ENCODE measurements at regions not wholly inside any gene's neighbourhood (a gene's known extent, or its start where the extent isn't known, plus 50 kb on each side); places are given as distances from the start of the nearest gene placed in this dataset.

DNA sequence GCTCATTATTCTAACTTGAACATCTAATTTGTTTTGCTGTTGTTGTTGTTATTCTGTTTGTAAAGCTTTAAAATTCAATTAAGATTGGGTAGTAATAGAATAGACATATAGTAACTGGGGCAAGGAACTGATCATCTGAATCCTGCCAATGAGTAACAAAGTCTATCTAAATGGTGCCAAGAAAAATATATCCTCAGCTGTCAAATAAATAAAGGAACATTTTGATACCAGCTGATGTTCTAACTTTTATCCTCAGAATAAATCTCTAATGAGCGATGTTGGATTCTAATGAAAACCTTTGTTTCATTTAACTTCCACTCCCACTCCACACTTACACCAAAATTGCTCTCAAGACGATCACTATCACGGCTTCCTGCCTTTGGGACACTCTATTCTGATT lies 210.9 kb downstream of the TINAG start:
- H3K4me1 ChIP-seq (ENCODE audit: insufficient read depth, low read length) = no peaks in the 10 kb centered on the region
- DNase-seq (no peak), ATAC-seq (ENCODE audit: insufficient read depth, low read depth) (no peak)
- no peak for TF ChIP-seq EZH2 (IDR thresholded peaks at IDR 0.05; ENCODE audit: borderline replicate concordance, low read depth, low read length, severe bottlenecking)
- TF ChIP-seq, protein P1, sequence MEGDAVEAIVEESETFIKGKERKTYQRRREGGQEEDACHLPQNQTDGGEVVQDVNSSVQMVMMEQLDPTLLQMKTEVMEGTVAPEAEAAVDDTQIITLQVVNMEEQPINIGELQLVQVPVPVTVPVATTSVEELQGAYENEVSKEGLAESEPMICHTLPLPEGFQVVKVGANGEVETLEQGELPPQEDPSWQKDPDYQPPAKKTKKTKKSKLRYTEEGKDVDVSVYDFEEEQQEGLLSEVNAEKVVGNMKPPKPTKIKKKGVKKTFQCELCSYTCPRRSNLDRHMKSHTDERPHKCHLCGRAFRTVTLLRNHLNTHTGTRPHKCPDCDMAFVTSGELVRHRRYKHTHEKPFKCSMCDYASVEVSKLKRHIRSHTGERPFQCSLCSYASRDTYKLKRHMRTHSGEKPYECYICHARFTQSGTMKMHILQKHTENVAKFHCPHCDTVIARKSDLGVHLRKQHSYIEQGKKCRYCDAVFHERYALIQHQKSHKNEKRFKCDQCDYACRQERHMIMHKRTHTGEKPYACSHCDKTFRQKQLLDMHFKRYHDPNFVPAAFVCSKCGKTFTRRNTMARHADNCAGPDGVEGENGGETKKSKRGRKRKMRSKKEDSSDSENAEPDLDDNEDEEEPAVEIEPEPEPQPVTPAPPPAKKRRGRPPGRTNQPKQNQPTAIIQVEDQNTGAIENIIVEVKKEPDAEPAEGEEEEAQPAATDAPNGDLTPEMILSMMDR (IDR thresholded peaks at IDR 0.05; ENCODE audit: borderline replicate concordance, extremely low read depth, low read length, poor library complexity, severe bottlenecking) = no peak
- no peaks in the 10 kb centered on the region for H3K27me3 ChIP-seq (ENCODE audit: insufficient read depth, low read length, poor library complexity)
- H3K36me3 ChIP-seq (ENCODE audit: insufficient read depth, low read length) = no peaks in the 10 kb centered on the region
- H2AFZ ChIP-seq (ENCODE audit: low read depth, low read length) = no peak overlapping the region
- no peaks in the 10 kb centered on the region for H3K9me3 ChIP-seq (ENCODE audit: insufficient read depth, low read length, severe bottlenecking)
- H3K4me2 ChIP-seq (ENCODE audit: insufficient read depth, low read length) = no peak overlapping the region
- H3K79me2 ChIP-seq (ENCODE audit: insufficient read depth, low read length) = no peaks in the 10 kb centered on the region
- H4K20me1 ChIP-seq (ENCODE audit: insufficient read depth, low read length) = no peaks in the 10 kb centered on the region
- no peak overlapping the region for H3K27ac ChIP-seq (ENCODE audit: low read length)
- no peak overlapping the region for H3K9ac ChIP-seq (ENCODE audit: low read depth, low read length)
- no peak overlapping the region for H3K4me3 ChIP-seq (ENCODE audit: low read depth in 1 of 2, low read length in 2 of 2)

DNA sequence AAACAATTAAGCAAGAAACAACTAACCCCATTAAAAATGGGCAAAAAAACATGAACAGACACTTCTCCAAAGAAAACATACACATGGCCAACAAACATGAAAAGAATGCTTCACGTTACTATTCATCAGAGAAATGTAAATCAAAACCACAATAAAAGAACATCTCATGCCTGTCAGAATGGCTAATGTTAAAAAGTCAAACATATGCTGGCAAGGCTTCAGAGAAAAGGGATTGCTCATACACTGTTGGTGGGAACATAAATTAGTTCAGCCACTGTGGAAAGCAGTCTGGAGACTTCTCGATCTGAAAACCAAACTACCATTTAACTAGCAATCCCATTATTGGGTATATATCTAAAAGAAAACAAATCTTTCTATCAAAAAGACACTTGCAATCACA lies 217.5 kb downstream of the TINAG start:
- no peak for DNase-seq
- Histone ChIP-seq H3K79me2 (ENCODE audit: insufficient read depth, low read length) (no peaks in the 10 kb centered on the region), H4K20me1 (ENCODE audit: insufficient read depth, low read length) (no peaks in the 10 kb centered on the region), H2AFZ (ENCODE audit: low read depth, low read length) (no peak overlapping the region), H3K9me3 (ENCODE audit: insufficient read depth, low read length, severe bottlenecking) (no peaks in the 10 kb centered on the region), H3K9ac (ENCODE audit: low read depth, low read length) (no peak overlapping the region), H3K4me1 (ENCODE audit: insufficient read depth, low read length) (no peaks in the 10 kb centered on the region), H3K4me3 (ENCODE audit: low read depth in 1 of 2, low read length in 2 of 2) (no peak overlapping the region), H3K27me3 (ENCODE audit: insufficient read depth, low read length, poor library complexity) (no peaks in the 10 kb centered on the region), H3K36me3 (ENCODE audit: insufficient read depth, low read length) (no peaks in the 10 kb centered on the region), H3K27ac (ENCODE audit: low read length) (no peak overlapping the region), H3K4me2 (ENCODE audit: insufficient read depth, low read length) (no peak overlapping the region)
- no peak for ATAC-seq (ENCODE audit: insufficient read depth, low read depth)
- TF ChIP-seq, protein P1 (IDR thresholded peaks at IDR 0.05; ENCODE audit: borderline replicate concordance, extremely low read depth, low read length, poor library complexity, severe bottlenecking) = no peak

DNA sequence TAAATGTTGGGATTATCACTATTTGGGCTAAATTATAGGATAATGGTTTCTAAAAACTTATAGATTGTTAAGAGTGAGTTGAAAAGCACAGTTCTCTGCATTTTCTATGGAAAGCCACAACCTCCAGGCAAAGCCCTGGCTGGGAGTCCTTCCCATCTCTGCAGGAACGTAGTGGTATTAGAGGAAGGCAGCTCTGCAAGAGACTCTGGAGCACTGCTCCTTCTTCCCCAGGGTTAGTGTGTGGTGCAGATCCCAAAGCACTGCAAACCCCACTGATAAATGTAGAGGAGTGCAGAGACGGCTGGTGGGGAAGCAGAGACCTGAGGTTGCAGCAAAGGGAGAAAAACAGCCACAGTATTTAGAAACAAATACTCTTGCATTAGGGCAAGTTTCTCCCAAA lies 225.3 kb downstream of the TINAG start:
- no peak for TF ChIP-seq EZH2 (IDR thresholded peaks at IDR 0.05; ENCODE audit: borderline replicate concordance, low read depth, low read length, severe bottlenecking)
- TF ChIP-seq, protein P1 (IDR thresholded peaks at IDR 0.05; ENCODE audit: borderline replicate concordance, extremely low read depth, low read length, poor library complexity, severe bottlenecking) = no peak
- H3K9me3 ChIP-seq (ENCODE audit: insufficient read depth, low read length, severe bottlenecking) = no peaks in the 10 kb centered on the region
- H3K79me2 ChIP-seq (ENCODE audit: insufficient read depth, low read length) = no peaks in the 10 kb centered on the region
- H3K4me2 ChIP-seq (ENCODE audit: insufficient read depth, low read length) = no peak overlapping the region
- no peaks in the 10 kb centered on the region for H3K36me3 ChIP-seq (ENCODE audit: insufficient read depth, low read length)
- no peaks in the 10 kb centered on the region for H3K27me3 ChIP-seq (ENCODE audit: insufficient read depth, low read length, poor library complexity)
- no peaks in the 10 kb centered on the region for H3K4me1 ChIP-seq (ENCODE audit: insufficient read depth, low read length)
- H3K27ac ChIP-seq (ENCODE audit: low read length) = no peak overlapping the region
- DNase-seq = no peak
- H3K4me3 ChIP-seq (ENCODE audit: low read depth in 1 of 2, low read length in 2 of 2) = no peak overlapping the region
- no peak for ATAC-seq (ENCODE audit: insufficient read depth, low read depth)
- H4K20me1 ChIP-seq (ENCODE audit: insufficient read depth, low read length) = no peaks in the 10 kb centered on the region
- no peak overlapping the region for H2AFZ ChIP-seq (ENCODE audit: low read depth, low read length)
- no peak overlapping the region for H3K9ac ChIP-seq (ENCODE audit: low read depth, low read length)

DNA sequence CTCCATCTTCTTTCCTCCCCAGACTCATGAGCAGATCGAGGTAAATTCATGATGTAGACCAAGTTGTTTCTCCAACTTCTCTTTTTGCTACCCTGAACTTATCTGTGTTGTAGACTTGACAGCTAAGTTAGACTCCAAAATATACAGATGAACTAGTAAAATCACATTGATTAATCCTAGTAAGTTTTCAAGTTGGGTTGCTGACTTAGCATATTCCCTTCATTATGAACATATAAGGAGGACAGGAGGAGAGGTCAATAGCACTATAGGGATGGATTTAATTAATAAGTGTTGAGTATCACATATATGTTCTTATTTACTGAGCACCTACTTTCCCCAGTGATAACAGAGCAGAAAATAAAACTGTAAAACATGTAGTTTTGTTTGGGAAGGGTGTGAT lies 227.3 kb downstream of the TINAG start:
- no peak overlapping the region for H3K4me2 ChIP-seq (ENCODE audit: insufficient read depth, low read length)
- TF ChIP-seq, protein P1 (IDR thresholded peaks at IDR 0.05; ENCODE audit: borderline replicate concordance, extremely low read depth, low read length, poor library complexity, severe bottlenecking) = no peak
- no peak for TF ChIP-seq EZH2 (IDR thresholded peaks at IDR 0.05; ENCODE audit: borderline replicate concordance, low read depth, low read length, severe bottlenecking)
- H3K36me3 ChIP-seq (ENCODE audit: insufficient read depth, low read length) = no peaks in the 10 kb centered on the region
- H2AFZ ChIP-seq (ENCODE audit: low read depth, low read length) = no peak overlapping the region
- no peaks in the 10 kb centered on the region for H4K20me1 ChIP-seq (ENCODE audit: insufficient read depth, low read length)
- no peak for ATAC-seq (ENCODE audit: insufficient read depth, low read depth)
- H3K4me1 ChIP-seq (ENCODE audit: insufficient read depth, low read length) = no peaks in the 10 kb centered on the region
- DNase-seq = no peak
- no peaks in the 10 kb centered on the region for H3K79me2 ChIP-seq (ENCODE audit: insufficient read depth, low read length)
- no peak overlapping the region for H3K4me3 ChIP-seq (ENCODE audit: low read depth in 1 of 2, low read length in 2 of 2)
- no peak overlapping the region for H3K27ac ChIP-seq (ENCODE audit: low read length)
- H3K9ac ChIP-seq (ENCODE audit: low read depth, low read length) = no peak overlapping the region
- no peaks in the 10 kb centered on the region for H3K27me3 ChIP-seq (ENCODE audit: insufficient read depth, low read length, poor library complexity)
- H3K9me3 ChIP-seq (ENCODE audit: insufficient read depth, low read length, severe bottlenecking) = no peaks in the 10 kb centered on the region
